HG03039 (cell line): ENCODE measurements at regions not wholly inside any gene's neighbourhood (a gene's known extent, or its start where the extent isn't known, plus 50 kb on each side); places are given as distances from the start of the nearest gene placed in this dataset.

Experiments used
- ATAC-seq: cut with Tn5 transposase; IDR thresholded peaks from one replicate; pipeline ENCODE4 v1.9.1; 2021; ENCODE audit warnings: mild to moderate bottlenecking, moderate library complexity; ENCODE audit not compliant: unreplicated experiment

- ATAC-seq, result no peak
Observed at GRCh38 chr4:151604238-151604637, 156.6 kb downstream of the GATB start.

GRCh38 chr4:151605215-151605614 is 155.6 kb downstream of the GATB start:
- no peak for ATAC-seq

GRCh38 chr4:151606061-151606460 is 154.7 kb downstream of the GATB start:
- ATAC-seq, result no peak

- no peak for ATAC-seq
Observed at GRCh38 chr4:151610229-151610628, 150.6 kb downstream of the GATB start.

- no peak for ATAC-seq
Observed at GRCh38 chr4:151611960-151612359, 148.8 kb downstream of the GATB start.

- ATAC-seq, result no peak
Observed at GRCh38 chr4:151613290-151613689, 147.5 kb downstream of the GATB start.

GRCh38 chr4:151614561-151614960 is 146.2 kb downstream of the GATB start:
- no peak for ATAC-seq

- no peak for ATAC-seq
Observed at GRCh38 chr4:151618858-151619257, 141.9 kb downstream of the GATB start.

- no peak for ATAC-seq
Observed at GRCh38 chr4:151620066-151620465, 140.7 kb downstream of the GATB start.
